K562 (cell line): ENCODE measurements at regions not wholly inside any gene's neighbourhood (a gene's known extent, or its start where the extent isn't known, plus 50 kb on each side); places are given as distances from the start of the nearest gene placed in this dataset.

Experiments used
- ATAC-seq: fragments of 200-7000 bp; cut with Tn5 transposase; 3 replicates; pipeline ENCODE4 v1.9.1; 2020; ENCODE audit warnings: moderate library complexity
- BruUV-seq: library from RNA; stranded (reverse); fragments of 400-500 nt; replicated peaks from 2 replicates; lab custom pipeline; 2021; lab: Mats Ljungman, UMichigan
- CTCF ChIA-PET: fragments of 300-600 bp; formaldehyde crosslinking; extraction: SDS; loops from one replicate; lab custom pipeline; 2021; ENCODE audit warnings: low intra/inter-chr PET ratio; lab: Yijun Ruan, JAX
- POLR2A ChIA-PET: fragments of 300-600, 350-650 bp; sonication (Branson Sonifier 250); formaldehyde crosslinking; extraction: SDS; loops from one replicate; lab custom pipeline; 2021; ENCODE audit warnings: antibody characterized with exemption, inconsistent platforms; lab: Yijun Ruan, JAX
- DNase-seq, 4 experiments: peaks; one replicate each; pipeline versions ENCODE4 v3.0.0 to v3.0.0-alpha.2; 2011 to 2018; ENCODE audit warnings: low spot score in 3 of 4, mixed read lengths in 3 of 4; ENCODE audit errors: extremely low read depth in 1 of 4
- FAIRE-seq: peaks from 2 replicates; lab custom pipeline; 2011; peaks lifted over from hg19 to GRCh38; lab: Jason Lieb, UNC
- H2AFZ ChIP-seq: 2 replicates; pipeline ENCODE4 v1.6.0; 2011; ENCODE audit warnings: low read depth, low read length, control low read depth, inconsistent platforms
- H3K27ac ChIP-seq: fragments of 200-600 bp; 3 replicates; pipeline ENCODE4 v1.8.0; 2011; ENCODE audit warnings: low read depth, mild to moderate bottlenecking, control low read depth, inconsistent platforms, low read length, moderate library complexity, mixed read lengths; ENCODE audit errors: extremely low read depth
- H3K27me3 ChIP-seq, 2 experiments: fragments of 300-600 bp in 1 of 2; 2 replicates in 1 of 2; 3 replicates in 1 of 2; pipeline versions ENCODE4 v1.6.0 to v1.8.0; 2011; ENCODE audit warnings: inconsistent platforms in 2 of 2, low read length in 2 of 2, mild to moderate bottlenecking in 1 of 2, mixed read lengths in 1 of 2, moderate library complexity in 1 of 2; ENCODE audit not compliant: control insufficient read depth in 2 of 2, insufficient read depth in 2 of 2
- H3K36me3 ChIP-seq: fragments of 300-600 bp; 3 replicates; pipeline ENCODE4 v1.8.0; 2011; ENCODE audit warnings: mild to moderate bottlenecking, low read length, inconsistent platforms; ENCODE audit not compliant: control insufficient read depth, insufficient read depth
- H3K4me1 ChIP-seq, 2 experiments: fragments of 200-600 bp in 1 of 2; replicated peaks in 1 of 2; 2 replicates in 1 of 2; 3 replicates in 1 of 2; pipeline versions ENCODE4 v1.5.1 to v1.8.0; 2011; ENCODE audit warnings: inconsistent platforms in 2 of 2, low read length in 2 of 2, mild to moderate bottlenecking in 1 of 2, mixed read lengths in 1 of 2, moderate library complexity in 1 of 2; ENCODE audit not compliant: control insufficient read depth in 2 of 2, insufficient read depth in 2 of 2
- H3K4me2 ChIP-seq: 2 replicates; pipeline ENCODE4 v1.6.1; 2011; ENCODE audit warnings: low read length, control low read depth, inconsistent platforms, mixed read lengths; ENCODE audit not compliant: insufficient read depth
- H3K4me3 ChIP-seq: fragments of 200-600 bp; sonication (generic), shearing (Covaris generic); 2 replicates; pipeline ENCODE4 v1.5.1; 2016; ENCODE audit warnings: control low read depth, inconsistent platforms
- H3K79me2 ChIP-seq: fragments of 200-600 bp; 3 replicates; pipeline ENCODE4 v1.8.0; 2011; ENCODE audit warnings: low read length, inconsistent platforms; ENCODE audit not compliant: control insufficient read depth, insufficient read depth
- H3K9ac ChIP-seq, 2 experiments: 2 replicates each; pipeline versions ENCODE4 v1.6.0 to v1.6.1; 2011; ENCODE audit warnings: low read depth in 2 of 2, low read length in 2 of 2, control low read depth in 1 of 2, inconsistent platforms in 1 of 2, mild to moderate bottlenecking in 1 of 2, mixed read lengths in 1 of 2; ENCODE audit not compliant: insufficient read depth in 1 of 2
- H3K9me1 ChIP-seq: one replicate; pipeline ENCODE4 v1.6.0; 2011; ENCODE audit warnings: inconsistent platforms, mild to moderate bottlenecking, low read length, moderate library complexity; ENCODE audit not compliant: control insufficient read depth, insufficient read depth
- H3K9me3 ChIP-seq: replicated peaks from 2 replicates; pipeline ENCODE4 v1.5.1; 2011; ENCODE audit warnings: low read depth, low read length, inconsistent platforms; ENCODE audit not compliant: control insufficient read depth, insufficient read depth
- H4K20me1 ChIP-seq: replicated peaks from 2 replicates; pipeline ENCODE4 v1.6.1; 2011; ENCODE audit warnings: low read length, inconsistent platforms, mixed read lengths; ENCODE audit not compliant: control insufficient read depth, insufficient read depth
- ARID1B ChIP-seq: fragments of 450-650 bp; IDR thresholded peaks from 2 replicates; pipeline ENCODE4 v1.6.1; 2016; ENCODE audit warnings: antibody characterized with exemption, mild to moderate bottlenecking, inconsistent platforms
- CBX1 ChIP-seq: sonication (generic); IDR thresholded peaks from 2 replicates; pipeline ENCODE4 v1.6.1; 2016; ENCODE audit warnings: antibody characterized with exemption, low read depth, mild to moderate bottlenecking
- LARP7 ChIP-seq: fragments of 450-650 bp; IDR thresholded peaks from 2 replicates; pipeline ENCODE4 v1.6.1; 2016
- PHTF2 ChIP-seq: fragments of 250-450 bp; sonication (Bioruptor Pico); IDR thresholded peaks from 2 replicates; pipeline ENCODE4 v1.5.0; 2021; ENCODE audit warnings: mild to moderate bottlenecking
- RFX5 ChIP-seq: IDR thresholded peaks from 2 replicates; pipeline ENCODE4 v1.6.1; 2011; ENCODE audit warnings: low read depth, mild to moderate bottlenecking, improper control_type of control experiment, low read length
- ZNF232 ChIP-seq: sonication (generic); formaldehyde crosslinking; IDR thresholded peaks from 2 replicates; pipeline ENCODE4 v1.8.0; 2022; ENCODE audit warnings: mild to moderate bottlenecking, missing genetic modification reagents
- ZNF354B ChIP-seq: fragments of 250-450 bp; sonication (Bioruptor Pico); IDR thresholded peaks from 2 replicates; pipeline ENCODE4 v1.4.0; 2020
- ZNF408 ChIP-seq: fragments of 250-450 bp; sonication (Bioruptor Pico); IDR thresholded peaks from 2 replicates; pipeline ENCODE4 v1.4.0; 2020; ENCODE audit warnings: low read depth, mild to moderate bottlenecking, moderate library complexity
- WGBS: fragments of 100-300 bp; shearing (Covaris generic); methylation state at CpG from one replicate; pipeline ENCODE4 v1.1.6; 2016; ENCODE audit warnings: low coverage, mixed read lengths; ENCODE audit not compliant: insufficient coverage; ENCODE audit errors: missing lambda C conversion rate; 5-methylcytosine and 5-hydroxymethylcytosine counted together
- in situ Hi-C: fragments of 300-500 bp; cut with MboI; formaldehyde crosslinking; loops from 4 replicates; pipeline ENCODE4 v1.15.0; 2018; ENCODE audit warnings: inconsistent platforms, mixed read lengths
- intact Hi-C: fragments of 100-400 bp; cut with micrococcal nuclease; formaldehyde crosslinking; loops from 2 replicates; pipeline ENCODE4 v1.14.2; 2022
- TF ChIP-seq, protein P1 (sequence below): sonication (generic); formaldehyde crosslinking; IDR thresholded peaks from 2 replicates; pipeline ENCODE4 v1.8.0; 2022; ENCODE audit warnings: mild to moderate bottlenecking, missing genetic modification reagents
- TF ChIP-seq, protein P2 (sequence below): sonication (generic); formaldehyde crosslinking; IDR thresholded peaks from 2 replicates; pipeline ENCODE4 v1.8.1; 2023; ENCODE audit warnings: missing genetic modification reagents, mild to moderate bottlenecking, borderline replicate concordance

DNA sequence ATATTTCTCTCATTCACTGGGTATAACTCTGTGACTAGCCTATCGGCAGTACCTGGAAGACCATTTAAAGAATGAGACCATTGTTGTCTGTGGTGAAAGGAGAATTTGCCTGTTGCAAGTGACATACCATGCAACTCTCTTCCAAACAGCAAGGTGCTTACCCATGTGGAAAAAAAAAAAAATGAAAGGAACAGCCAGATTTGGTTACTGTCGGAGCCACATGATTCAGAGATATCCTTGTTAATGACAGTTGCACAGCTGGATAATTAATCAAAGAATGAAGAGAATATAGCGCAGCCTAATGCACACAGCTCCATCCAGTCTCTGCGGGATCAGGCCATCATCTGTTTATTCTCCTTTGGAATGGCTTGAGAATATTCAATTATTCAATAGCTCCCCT lies 141.8 kb downstream of the HRH4 start:
- no TSS peak for BruUV-seq

More for the DNA sequence above, 141.8 kb downstream of the HRH4 start:
- Histone ChIP-seq H4K20me1 (no peaks in the 10 kb centered on the region), H3K9me3 (no peaks in the 10 kb centered on the region), H3K27ac (no peak overlapping the region), H3K36me3 (no peaks in the 10 kb centered on the region), H3K4me2 (no peak overlapping the region), H3K79me2 (no peaks in the 10 kb centered on the region), H3K9me1 (no peaks in the 10 kb centered on the region), H3K4me1 (no peaks in the 10 kb centered on the region), H2AFZ (no peak overlapping the region), H3K27me3 (no peaks in the 10 kb centered on the region), H3K4me3 (no peak overlapping the region), H3K9ac (no peak overlapping the region)
- WGBS = 3% methylated on average over 4 of the region's 4 CpGs
- TF ChIP-seq, protein P1, sequence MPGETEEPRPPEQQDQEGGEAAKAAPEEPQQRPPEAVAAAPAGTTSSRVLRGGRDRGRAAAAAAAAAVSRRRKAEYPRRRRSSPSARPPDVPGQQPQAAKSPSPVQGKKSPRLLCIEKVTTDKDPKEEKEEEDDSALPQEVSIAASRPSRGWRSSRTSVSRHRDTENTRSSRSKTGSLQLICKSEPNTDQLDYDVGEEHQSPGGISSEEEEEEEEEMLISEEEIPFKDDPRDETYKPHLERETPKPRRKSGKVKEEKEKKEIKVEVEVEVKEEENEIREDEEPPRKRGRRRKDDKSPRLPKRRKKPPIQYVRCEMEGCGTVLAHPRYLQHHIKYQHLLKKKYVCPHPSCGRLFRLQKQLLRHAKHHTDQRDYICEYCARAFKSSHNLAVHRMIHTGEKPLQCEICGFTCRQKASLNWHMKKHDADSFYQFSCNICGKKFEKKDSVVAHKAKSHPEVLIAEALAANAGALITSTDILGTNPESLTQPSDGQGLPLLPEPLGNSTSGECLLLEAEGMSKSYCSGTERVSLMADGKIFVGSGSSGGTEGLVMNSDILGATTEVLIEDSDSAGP (CRISPR knock-in tag) = no peak
- no peak for TF ChIP-seq PHTF2 (CRISPR knock-in tag)
- no peak for TF ChIP-seq ARID1B
- no peak for TF ChIP-seq ZNF232 (CRISPR knock-in tag)
- no peak for TF ChIP-seq CBX1
- no peak for TF ChIP-seq ZNF408 (CRISPR knock-in tag)
- TF ChIP-seq ZNF354B (CRISPR knock-in tag) = no peak
- TF ChIP-seq, protein P2, sequence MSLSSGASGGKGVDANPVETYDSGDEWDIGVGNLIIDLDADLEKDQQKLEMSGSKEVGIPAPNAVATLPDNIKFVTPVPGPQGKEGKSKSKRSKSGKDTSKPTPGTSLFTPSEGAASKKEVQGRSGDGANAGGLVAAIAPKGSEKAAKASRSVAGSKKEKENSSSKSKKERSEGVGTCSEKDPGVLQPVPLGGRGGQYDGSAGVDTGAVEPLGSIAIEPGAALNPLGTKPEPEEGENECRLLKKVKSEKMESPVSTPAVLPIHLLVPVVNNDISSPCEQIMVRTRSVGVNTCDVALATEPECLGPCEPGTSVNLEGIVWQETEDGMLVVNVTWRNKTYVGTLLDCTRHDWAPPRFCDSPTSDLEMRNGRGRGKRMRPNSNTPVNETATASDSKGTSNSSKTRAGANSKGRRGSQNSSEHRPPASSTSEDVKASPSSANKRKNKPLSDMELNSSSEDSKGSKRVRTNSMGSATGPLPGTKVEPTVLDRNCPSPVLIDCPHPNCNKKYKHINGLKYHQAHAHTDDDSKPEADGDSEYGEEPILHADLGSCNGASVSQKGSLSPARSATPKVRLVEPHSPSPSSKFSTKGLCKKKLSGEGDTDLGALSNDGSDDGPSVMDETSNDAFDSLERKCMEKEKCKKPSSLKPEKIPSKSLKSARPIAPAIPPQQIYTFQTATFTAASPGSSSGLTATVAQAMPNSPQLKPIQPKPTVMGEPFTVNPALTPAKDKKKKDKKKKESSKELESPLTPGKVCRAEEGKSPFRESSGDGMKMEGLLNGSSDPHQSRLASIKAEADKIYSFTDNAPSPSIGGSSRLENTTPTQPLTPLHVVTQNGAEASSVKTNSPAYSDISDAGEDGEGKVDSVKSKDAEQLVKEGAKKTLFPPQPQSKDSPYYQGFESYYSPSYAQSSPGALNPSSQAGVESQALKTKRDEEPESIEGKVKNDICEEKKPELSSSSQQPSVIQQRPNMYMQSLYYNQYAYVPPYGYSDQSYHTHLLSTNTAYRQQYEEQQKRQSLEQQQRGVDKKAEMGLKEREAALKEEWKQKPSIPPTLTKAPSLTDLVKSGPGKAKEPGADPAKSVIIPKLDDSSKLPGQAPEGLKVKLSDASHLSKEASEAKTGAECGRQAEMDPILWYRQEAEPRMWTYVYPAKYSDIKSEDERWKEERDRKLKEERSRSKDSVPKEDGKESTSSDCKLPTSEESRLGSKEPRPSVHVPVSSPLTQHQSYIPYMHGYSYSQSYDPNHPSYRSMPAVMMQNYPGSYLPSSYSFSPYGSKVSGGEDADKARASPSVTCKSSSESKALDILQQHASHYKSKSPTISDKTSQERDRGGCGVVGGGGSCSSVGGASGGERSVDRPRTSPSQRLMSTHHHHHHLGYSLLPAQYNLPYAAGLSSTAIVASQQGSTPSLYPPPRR = no peak
- no peak for TF ChIP-seq LARP7
- TF ChIP-seq RFX5 = no peak
- ChIA-PET POLR2A (no interaction called here), CTCF (no interaction called here)
- ATAC-seq (no peak), FAIRE-seq (no peak), DNase-seq (no peak)
- intact Hi-C loops = loop anchor here (5.0 to 10.0 kb wide), 3 partner anchors 57 to 1230 kb away; no protein-coding TSS in a partner anchor
- in situ Hi-C loops = no loop called here
